Dermis blood vessel endothelial cell (primary cell): ENCODE measurements at regions not wholly inside any gene's neighbourhood (a gene's known extent, or its start where the extent isn't known, plus 50 kb on each side); places are given as distances from the start of the nearest gene placed in this dataset.
"Not testable (repeated sequence)": the region's sequence is repeated elsewhere in the genome, so short reads cannot be mapped to it uniquely, and the experiment has no call there.

Experiments used
- DNase-seq: peaks from one replicate; pipeline ENCODE4 v3.0.0; 2010

DNA sequence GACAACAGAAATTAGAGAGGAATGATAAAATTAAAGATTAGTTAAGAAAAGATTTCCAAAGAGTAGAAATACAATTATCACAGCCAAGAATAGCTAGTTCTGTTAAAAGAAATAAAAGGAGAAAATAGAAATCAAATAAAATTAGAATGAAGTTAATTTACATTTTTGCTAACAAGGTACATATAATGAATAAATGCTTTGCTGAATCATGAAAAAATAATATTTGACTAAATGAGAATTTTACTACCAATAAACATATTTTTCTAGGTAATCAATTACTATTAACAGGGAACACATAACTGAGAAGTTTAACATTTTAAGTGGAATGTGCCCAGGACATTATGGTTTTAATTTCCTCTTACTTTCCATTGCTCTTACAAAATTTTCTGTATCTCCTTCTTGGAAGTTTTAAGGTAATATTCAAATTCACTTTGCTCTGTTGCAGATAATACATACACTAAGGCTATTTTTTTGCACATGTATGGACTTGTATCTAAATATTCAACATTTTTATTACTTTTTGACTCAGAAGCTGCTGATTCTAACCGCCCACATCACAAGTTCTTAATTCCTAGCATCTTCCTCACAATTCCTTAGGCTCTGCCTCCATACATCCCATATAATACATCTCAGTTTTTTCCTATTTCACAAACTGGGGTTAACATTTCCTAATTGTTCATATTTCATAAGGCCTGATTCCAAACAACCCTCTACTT is 870.7 kb upstream of the INTU start:
- DNase-seq: no peak

DNA sequence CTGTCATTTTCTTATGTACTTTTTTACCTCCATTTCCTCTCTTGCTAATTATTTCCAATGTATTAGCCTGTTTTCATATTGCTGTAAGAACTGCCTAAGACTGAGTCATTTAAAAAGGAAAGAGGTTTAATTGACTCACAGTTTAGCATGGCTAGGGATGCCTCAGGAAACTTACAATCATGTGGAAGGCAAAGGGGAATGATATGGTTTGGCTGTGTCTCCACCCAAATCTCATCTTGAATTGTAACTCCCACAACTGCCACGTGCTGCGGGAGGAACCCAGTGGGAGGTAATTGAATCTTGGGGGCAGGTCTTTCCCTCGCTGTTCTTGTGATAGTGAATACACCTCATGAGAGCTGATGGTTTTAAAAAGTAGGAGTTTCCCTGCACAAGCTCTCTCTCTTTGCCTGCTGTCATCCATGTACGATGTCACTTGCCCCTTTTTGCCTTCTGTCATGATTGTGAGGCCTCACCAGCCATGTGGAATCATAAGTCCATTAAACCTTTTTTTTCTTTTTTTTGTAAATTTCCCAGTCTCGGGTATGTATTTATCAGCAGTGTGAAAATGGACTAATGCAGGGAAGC is 870.0 kb upstream of the INTU start:
- no peak for DNase-seq

DNA sequence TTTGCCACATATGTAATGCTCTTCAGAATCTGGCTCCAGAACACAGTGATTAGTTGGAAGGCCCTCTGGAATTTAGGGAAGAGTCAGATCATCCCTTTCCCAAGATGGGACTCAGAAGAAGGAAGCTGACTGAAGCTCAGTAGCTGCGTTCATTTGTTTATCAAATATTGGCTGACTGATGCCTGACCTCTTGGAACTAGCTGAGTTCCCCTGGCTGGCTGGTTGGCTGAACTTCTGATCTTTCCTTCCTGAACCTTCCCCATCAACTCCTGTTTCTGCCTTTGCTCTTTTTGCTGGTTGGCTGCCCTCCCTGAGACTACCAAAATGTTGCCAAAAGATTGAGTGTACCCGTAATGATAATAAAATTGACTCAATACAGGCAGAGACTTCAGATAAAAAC is 866.5 kb upstream of the INTU start:
- DNase-seq: peak; percentile 44

DNA sequence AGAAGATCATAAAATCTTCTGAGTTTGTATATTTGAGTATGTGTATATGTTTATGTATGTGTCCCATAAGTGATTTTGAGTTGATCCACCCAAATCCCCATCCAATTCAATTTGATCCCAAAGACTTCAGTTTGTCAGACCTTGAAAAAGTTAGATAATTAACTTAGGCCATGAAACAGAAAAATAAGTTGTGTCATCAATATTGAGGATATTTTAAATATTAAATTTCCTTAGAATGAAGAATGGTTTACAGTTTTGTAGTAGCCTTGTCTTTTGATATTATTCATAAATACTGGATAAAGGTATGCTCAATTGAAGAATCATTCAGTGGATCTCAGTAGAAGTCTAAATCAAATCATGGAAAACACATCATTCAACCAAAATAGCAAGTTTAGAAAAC is 864.4 kb upstream of the INTU start:
- no peak for DNase-seq

DNA sequence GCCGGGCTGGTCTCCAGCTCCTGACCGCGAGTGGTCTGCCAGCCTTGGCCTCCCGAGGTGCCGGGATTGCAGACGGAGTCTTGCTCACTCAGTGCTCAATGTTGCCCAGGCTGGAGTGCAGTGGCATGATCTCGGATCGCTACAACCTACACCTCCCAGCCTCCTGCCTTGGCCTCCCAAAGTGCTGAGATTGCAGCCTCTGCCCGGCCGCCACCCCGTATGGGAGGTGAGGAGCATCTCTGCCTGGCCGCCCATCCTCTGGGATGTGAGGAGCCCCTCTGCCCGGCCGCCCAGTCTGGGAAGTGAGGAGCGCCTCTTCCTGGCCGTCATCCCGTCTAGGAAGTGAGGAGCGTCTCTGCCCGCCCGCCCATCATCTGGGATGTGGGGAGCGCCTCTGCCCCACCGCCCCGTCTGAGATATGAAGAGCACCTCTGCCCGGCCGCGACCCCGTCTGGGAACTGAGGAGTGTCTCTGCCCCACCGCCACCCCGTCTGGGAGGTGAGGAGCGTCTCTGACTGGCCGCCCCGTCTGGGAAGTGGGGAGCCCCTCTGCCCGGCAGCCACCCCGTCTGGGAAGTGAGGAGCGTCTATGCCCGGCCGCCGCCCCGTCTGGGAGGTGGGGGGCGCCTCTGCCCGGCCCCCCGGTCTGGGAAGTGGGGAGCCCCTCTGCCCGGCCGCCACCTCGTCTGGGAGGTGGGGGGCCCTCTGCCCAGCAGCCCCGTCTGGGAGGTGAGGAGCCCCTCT is 861.8 kb upstream of the INTU start:
- DNase-seq: not testable (repeated sequence)

DNA sequence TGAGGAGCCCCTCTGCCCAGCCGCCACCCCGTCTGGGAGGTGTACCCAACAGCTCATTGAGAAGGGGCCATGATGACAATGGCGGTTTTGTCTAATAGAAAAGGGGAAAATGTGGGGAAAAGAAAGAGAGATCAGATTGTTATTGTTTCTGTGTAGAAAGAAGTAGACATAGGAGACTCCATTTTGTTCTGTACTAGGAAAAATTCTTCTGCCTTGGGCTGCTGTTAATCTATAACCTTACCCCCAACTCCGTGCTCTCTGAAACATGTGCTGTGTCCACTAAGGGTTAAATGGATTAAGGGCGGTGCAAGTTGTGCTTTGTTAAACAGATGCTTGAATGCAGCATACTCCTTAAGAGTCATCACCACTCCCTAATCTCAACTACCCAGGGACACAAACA is 861.1 kb upstream of the INTU start:
- not testable (repeated sequence) for DNase-seq

DNA sequence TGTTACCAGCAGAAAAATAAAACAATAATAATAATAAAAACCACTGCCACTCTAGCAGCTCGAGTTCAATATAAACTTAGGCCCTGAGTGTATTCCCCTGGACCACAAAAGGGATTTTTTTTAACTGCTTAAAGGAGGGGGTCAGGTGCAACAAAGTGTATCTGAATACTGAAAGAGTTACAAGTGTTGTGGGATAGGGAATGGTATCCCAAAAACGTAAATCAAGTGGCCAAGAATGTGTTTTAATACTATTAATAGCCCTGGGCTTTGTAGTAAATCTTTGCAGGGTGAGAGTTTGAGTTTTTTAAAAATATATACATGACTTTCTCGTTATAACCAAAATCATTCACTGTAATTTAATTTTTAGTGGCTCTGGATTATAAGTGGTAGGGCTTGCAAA is 860.1 kb upstream of the INTU start:
- no peak for DNase-seq

DNA sequence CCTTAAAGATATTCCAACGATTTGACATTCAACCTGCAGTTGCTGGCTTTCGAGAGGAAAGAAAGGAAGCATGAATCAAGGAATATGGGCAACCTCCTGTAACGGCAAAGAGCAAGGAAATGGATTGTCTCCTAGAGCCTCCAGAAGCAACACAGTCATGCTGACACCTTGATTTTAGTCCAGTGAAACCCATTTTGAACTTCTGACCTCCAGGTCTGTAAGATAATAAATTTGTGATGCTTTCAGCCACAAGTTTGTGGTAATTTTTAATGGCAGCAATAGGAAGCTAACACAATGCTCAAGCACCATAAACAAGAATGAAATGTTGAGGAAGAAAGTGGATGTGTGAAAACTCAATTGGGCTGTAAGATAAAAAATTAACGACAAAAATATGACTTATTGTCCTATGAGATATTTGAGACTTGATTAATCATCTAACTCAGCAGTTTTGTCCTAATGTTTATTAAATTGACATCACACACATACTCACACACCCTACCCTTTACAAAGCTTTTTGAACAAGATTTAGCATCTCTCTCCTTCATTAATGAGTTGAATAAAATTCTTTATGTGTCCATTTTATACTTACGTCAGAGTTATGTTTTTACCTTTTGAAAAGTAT is 857.2 kb upstream of the INTU start:
- DNase-seq: peak; percentile 7

DNA sequence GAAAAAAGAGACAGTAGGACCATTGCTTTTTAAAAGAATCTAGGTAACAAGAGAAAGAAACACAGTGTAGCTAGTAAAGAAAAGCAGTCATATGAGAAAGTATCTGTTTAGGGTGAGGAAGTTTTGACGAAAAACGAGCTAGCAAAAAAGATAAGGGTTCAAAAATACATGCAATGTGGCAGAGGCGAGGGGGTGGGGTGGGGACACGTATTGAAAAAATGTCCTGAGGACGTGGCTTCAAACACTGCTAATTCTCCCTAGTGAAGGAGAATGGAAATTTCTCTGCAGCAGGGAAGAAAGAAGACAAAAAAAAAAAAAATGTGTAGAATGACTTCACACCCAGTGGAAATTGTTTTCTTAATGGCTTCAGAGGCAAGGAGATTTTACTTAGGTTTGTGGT is 856.4 kb upstream of the INTU start:
- no peak for DNase-seq

DNA sequence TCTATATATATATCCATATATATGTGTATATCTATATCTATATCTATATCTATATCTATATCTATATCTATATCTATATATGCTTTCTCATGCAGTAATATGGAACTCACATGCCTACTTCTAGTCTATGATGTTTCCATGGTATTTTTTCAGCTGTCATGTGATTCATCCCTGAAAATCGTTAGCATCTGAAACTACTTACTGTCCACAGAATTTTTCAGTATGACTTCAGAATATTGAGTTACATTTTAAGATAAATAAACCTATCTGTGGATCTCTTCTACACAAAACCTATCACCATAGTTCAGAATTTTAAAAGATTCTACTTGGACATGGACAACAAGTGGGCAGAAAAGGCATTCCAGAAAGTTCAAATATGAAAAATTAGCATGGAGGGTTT is 855.1 kb upstream of the INTU start:
- DNase-seq: peak; percentile 9

DNA sequence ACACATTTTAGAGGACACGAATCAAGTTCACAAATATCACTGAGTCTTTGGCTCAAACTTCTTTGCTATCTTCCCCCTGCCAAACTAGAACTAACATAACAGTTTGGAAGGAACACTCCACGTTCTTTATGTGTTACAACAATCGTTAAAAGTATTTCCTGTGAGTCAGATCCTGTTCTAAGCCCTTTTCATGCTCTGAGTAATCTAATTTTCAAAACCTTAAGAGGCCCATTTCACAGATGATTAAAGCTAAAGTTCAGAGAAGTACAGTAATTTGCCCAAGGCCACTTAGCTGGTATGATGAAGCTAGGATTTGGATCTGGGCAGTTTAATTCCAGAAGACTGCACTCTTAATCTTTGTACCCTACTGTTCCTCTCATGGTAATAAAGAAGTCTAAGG is 854.4 kb upstream of the INTU start:
- peak; percentile 61 for DNase-seq

DNA sequence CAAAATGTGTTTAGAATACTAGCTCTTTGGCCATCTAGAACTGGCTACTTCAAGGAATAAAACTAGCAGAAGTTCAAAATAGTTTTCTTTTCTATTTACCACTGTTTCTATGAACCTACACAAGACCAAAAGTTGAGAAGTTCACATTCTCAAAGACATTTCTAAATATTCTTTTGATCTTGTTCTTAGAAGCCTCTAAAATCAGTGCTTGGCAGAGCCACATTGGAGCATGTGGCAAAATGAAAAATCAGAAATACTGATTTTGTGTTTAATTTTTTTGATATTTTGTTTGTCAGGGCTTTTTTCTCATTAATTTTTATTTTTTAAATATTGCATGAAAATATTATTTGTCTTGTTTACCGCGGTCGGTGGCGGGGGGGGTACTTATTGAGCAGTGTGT is 853.8 kb upstream of the INTU start:
- no peak for DNase-seq

DNA sequence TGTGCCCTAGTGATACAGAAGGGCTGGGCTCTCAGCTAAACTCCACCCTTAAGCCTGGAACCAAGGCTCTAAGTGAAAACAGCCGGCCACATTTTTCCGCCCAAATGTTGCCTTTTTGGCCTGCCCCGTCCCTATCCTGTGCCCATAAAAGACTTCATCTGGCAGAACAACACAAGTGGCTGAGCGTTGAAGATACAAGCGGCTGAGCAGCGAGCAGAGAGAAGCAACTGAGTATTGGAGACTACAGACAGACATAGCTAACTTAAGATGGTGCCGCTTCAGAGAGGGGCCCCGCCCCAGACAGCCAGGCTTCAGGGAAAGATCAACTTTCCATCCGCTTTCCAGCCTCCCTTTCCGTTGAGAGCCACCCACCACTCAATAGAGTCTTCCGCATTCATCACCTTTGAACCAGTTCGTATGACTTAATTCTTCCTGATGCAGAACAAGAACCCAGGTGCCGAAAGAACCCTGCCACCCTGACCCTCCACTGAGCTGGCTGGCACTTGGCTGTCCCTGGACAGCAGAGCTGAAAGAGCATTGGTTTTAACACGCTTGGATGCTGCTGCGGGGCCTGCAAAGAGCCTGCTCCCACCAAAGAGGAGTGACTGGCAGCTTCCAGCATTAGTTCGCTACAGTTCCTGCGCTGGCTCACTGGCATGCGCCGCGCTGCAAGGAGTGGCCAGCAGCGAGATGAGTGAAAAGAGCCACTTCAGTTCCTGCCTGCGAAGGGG is 853.2 kb upstream of the INTU start:
- DNase-seq: no peak

DNA sequence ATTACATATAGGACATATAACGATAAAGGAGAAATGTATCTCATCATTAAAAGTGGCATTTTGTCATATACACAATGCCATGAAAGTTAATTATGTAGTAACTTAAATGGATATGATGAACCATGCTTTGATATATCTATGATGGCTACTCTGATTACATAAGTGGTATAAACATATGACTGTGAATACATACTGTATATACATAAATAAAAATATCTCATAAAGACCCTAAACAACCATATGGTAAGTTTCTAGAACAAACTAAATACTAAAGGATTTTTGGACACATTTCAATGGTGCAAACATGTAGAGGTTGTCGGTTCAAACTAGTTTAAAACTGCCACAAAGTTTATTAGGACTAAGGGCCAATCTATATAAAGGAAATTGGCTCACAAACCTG is 849.6 kb upstream of the INTU start:
- no peak for DNase-seq

DNA sequence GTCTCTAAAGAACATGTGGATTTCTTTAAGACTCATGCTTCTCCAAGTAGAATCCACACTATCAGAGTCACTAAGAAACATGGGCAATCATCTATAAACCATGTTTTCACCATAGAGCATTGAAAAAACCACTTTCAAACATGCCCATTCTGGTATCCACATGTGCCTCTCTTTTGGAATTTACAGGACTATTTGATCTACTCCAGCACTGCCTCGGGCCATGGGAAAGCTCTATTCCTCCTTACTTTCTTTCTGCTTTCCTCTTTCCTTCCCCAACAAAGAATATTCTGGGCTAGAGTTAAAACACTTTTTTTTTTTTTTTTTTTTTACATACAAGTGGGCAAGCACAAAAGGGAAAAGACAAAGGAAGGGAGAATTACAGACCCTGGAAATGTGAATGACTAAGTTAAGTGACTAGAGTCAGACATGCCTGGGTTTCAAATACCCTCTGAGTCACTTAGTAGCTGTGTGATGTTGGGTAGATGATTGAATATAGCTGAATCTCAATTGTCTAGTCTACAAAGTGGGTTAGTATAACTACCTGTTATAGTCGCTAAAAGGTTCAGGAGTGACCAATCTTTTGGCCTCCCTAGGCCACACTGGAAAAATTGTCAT is 847.7 kb upstream of the INTU start:
- DNase-seq: no peak

DNA sequence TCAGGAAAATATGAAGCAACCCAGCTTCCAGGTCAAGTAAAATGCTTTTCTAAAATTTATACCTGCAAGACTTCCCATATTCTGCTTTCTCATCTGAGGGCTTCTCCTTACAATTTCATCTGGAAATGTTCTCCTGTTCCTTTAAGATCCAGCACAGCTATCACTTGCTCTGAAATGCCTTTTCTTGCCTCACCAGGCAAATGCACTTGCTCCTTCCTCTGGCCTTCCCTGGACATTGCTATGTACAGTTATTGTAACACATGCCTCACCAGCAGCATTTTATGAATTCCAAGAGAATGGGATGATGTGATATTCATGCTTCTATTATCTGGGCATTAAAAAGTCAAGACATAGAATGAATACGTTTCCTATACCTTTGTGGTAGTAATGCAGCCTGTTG is 842.1 kb upstream of the INTU start:
- no peak for DNase-seq

DNA sequence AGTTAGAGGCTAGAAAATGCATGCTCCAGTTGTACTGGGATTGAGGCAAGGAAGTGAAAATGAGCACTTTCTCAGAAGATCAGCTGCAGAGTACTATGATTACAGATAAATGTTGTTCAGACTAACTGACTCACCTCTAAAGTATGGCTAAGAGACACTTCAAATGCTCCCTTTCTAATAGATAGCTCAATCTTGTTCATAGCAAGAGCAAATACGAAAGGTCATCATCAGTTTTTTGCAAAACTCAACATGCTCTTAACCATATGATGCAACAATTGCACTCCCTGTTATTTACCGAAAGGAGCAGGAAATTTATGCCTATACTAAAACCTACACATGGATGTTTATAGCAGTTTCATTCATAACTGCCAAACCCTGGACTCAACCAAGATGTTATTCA is 838.4 kb upstream of the INTU start:
- no peak for DNase-seq

DNA sequence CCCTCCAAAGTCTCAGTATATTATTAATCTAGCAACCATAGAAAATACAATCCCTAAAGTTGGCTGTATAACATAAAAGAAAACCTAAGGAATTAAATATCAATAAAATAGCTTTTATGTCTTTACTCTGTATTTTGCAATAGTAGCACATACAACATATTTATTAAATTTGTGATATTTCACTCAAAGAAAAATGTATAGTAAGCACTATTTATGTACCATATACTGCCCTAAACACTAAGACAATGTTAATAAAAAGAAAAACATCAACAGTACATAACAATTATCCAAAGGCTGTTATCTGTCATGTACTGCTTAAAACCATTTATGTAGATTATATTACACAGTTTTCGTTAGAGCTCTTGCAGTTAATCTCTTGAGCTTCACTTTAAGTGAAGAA is 834.5 kb upstream of the INTU start:
- no peak for DNase-seq

DNA sequence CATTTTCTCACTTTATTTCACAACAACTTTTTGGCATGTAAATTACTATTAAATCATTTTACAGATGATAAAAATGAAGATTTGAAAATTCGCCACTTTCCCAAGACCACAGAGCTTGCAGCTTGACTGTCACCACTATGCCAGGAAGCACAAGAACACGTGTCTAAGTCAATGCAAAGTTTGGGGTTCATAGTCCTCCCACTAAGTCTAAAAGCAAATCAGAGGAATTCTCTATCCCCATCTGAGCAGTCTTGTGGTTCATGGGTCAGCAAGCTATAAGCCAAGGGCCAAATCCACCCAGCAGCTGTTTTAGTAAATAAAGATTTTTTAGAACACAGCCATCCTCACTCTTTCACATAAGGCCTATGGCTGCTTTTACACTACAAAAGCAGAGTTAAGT is 833.3 kb upstream of the INTU start:
- DNase-seq: no peak

DNA sequence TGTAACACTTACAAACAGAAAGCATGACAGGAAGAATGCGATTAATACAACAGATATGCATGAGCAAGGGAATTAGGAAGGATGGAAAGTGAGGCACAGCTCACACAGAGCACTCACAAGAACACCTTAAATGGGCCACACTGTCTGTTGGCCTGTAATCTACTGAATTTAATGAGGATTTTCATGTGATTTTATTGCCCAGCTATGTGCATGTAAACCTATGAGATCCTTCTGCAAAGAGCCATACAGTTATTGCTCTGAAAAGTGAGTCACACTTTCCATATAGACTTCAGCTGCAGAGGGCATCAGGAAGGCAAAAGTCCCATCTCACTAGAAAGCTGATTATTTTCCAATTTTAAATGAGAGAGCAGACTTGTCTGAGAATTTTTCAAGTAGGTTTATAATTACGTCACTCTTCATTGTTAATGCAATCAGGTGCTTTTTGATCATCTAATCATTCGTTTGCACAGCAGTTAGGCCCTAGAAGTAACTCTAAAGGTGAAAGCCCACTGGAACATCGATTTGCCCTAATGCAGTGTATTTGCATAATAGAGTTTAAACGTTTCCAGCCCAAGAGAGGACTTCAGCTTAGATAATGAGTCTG is 832.7 kb upstream of the INTU start:
- no peak for DNase-seq

DNA sequence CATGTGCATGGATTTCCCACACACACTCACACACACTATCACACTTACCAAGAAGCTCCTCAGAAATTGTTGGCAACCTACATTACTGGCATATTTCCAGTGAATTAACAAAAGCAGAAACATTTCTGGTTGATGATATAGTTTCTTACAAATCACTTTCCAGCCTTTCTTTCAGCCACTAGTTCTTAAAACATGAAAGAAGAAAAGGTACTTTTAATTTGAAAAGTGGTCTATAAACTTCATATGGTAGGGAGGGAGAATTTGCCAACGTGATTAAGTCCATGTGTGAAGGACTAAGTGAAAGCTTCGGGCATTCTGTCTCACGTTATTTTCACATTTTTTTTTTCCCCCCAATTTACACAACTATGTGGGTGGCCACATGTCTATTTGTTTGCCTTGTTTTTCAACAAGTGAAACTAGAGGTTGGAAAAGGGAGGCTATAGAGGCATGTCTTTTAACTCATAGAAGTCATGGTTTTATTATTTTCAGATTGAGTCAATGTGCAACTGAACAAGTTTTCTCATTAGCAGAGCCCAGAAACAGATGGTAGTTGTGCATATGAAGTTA is 832.1 kb upstream of the INTU start:
- no peak for DNase-seq

DNA sequence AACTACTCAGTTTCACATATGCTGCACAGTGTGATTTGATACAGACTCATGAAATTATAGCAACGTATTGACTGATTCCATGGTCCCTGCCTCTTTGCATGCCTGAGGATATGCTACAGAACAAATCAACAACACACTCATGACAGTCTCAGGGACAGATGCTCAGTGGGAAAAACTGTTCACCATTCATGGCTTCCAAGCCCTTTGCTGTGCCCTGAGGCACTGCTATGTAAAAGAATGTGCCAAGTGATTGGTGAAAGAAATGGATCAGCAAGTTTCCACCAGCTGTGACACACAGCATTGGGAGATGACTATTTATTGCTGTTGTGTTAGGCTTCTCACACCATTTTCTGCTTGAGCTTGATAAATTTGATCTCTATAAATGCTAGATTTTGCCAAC is 825.6 kb upstream of the INTU start:
- DNase-seq: no peak
